Activated T-cell treated with anti-CD3 and anti-CD28 coated beads, Interleukin-2, amount 50 U/mL, for 72 hours (primary cell): ENCODE measurements at regions not wholly inside any gene's neighbourhood (a gene's known extent, or its start where the extent isn't known, plus 50 kb on each side); places are given as distances from the start of the nearest gene placed in this dataset.

Experiments
- ATAC-seq, 2 donors: fragments of 150-1000 bp; cut with Tn5 transposase; replicated peaks in 1 of 2; 2 replicates each; pipeline ENCODE4 v1.10.0; 2021; ENCODE audit warnings: moderate library complexity in 2 of 2, mild to moderate bottlenecking in 1 of 2
- DNase-seq, 2 donors: peaks; one replicate each; pipeline ENCODE4 v3.0.0; 2021 to 2022; ENCODE audit warnings: mixed read lengths in 1 of 2
- H3K27ac Mint-ChIP-seq: one replicate; pipeline ENCODE4 v1.8.0; 2022; ENCODE audit warnings: mild to moderate bottlenecking, moderate library complexity, mixed read lengths
- H3K27me3 Mint-ChIP-seq: one replicate; pipeline ENCODE4 v1.8.0; 2022; ENCODE audit warnings: low read depth, mixed read lengths
- H3K36me3 Mint-ChIP-seq, 2 donors: one replicate each; pipeline ENCODE4 v1.8.0; 2022; ENCODE audit warnings: mixed read lengths in 2 of 2, mild to moderate bottlenecking in 1 of 2; ENCODE audit not compliant: insufficient read depth in 2 of 2
- H3K4me1 Mint-ChIP-seq: one replicate; pipeline ENCODE4 v1.8.0; 2022; ENCODE audit warnings: low read depth, mixed read lengths
- H3K4me3 Mint-ChIP-seq, 2 donors: one replicate each; pipeline ENCODE4 v1.8.0; 2022; ENCODE audit warnings: mild to moderate bottlenecking in 2 of 2, mixed read lengths in 2 of 2, moderate library complexity in 2 of 2
- H3K9me3 Mint-ChIP-seq, 2 donors: one replicate each; pipeline ENCODE4 v1.8.0; 2022; ENCODE audit warnings: mixed read lengths in 2 of 2

DNA sequence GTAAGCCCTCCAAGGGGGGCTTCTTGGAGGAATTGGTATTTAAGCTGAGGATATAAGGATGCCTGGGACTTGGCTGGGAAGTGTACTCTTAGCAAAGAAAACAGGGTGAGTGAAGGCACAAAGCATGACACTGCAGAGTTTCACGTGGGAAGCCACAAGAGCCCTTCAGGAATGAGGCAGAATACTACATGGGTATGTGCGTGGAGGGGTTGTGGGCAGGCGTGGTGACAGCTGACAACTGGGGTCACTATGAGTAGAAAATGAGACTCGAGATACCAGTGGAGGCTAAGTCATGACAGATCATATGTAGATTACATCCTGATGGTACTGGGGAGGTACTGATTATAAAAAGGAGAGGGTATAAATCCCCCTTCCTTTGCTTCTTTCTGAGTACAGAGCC, 78.1 kb upstream of the XYLT1 start:
- Mint-ChIP-seq H3K27ac (no peak overlapping the region), H3K9me3 (no peaks in the 10 kb centered on the region), H3K27me3 (no peaks in the 10 kb centered on the region), H3K4me3 (no peak overlapping the region), H3K4me1 (no peaks in the 10 kb centered on the region), H3K36me3 (no peaks in the 10 kb centered on the region)
- peak; percentile 64 to 86 for ATAC-seq
- peak; percentile 11 to 23 for DNase-seq

GRCh38 chr16:17544785-17545184, 74.0 kb upstream of the XYLT1 start:
- Mint-ChIP-seq H3K9me3 (no peaks in the 10 kb centered on the region), H3K4me1 (no peaks in the 10 kb centered on the region), H3K27ac (no peak overlapping the region), H3K4me3 (no peak overlapping the region), H3K27me3 (no peaks in the 10 kb centered on the region), H3K36me3 (no peaks in the 10 kb centered on the region)
- peak; percentile 11 to 29 for DNase-seq
- no peak for ATAC-seq

GRCh38 chr16:17544304-17544703, 73.5 kb upstream of the XYLT1 start:
- no peaks in the 10 kb centered on the region for H3K4me1 Mint-ChIP-seq
- H3K9me3 Mint-ChIP-seq, result no peaks in the 10 kb centered on the region

GRCh38 chr16:17543073-17543472, 72.3 kb upstream of the XYLT1 start:
- Mint-ChIP-seq H3K27ac (no peak overlapping the region), H3K36me3 (no peaks in the 10 kb centered on the region), H3K9me3 (no peaks in the 10 kb centered on the region), H3K4me3 (no peak overlapping the region), H3K27me3 (no peaks in the 10 kb centered on the region), H3K4me1 (no peaks in the 10 kb centered on the region)
- ATAC-seq, result no peak
- no peak for DNase-seq

More at GRCh38 chr16:17544304-17544703, 73.5 kb upstream of the XYLT1 start:
- Mint-ChIP-seq H3K36me3 (no peaks in the 10 kb centered on the region), H3K27ac (no peak overlapping the region), H3K27me3 (no peaks in the 10 kb centered on the region), H3K4me3 (no peak overlapping the region)
- no peak for DNase-seq
- ATAC-seq, result no peak

- no peak for DNase-seq
- no peak for ATAC-seq
- H3K27ac Mint-ChIP-seq, result no peak overlapping the region
- no peaks in the 10 kb centered on the region for H3K4me1 Mint-ChIP-seq
- H3K36me3 Mint-ChIP-seq, result no peaks in the 10 kb centered on the region
- no peaks in the 10 kb centered on the region for H3K27me3 Mint-ChIP-seq
- H3K9me3 Mint-ChIP-seq, result no peaks in the 10 kb centered on the region
- no peak overlapping the region for H3K4me3 Mint-ChIP-seq
Measured at GRCh38 chr16:17541324-17541723, 70.6 kb upstream of the XYLT1 start.

GRCh38 chr16:17538927-17539326, 68.2 kb upstream of the XYLT1 start:
- no peak overlapping the region for H3K4me3 Mint-ChIP-seq
- no peaks in the 10 kb centered on the region for H3K9me3 Mint-ChIP-seq
- H3K4me1 Mint-ChIP-seq, result no peaks in the 10 kb centered on the region
- DNase-seq (no peak), ATAC-seq (no peak)
- no peak overlapping the region for H3K27ac Mint-ChIP-seq
- no peaks in the 10 kb centered on the region for H3K36me3 Mint-ChIP-seq
- peaks cover 7% of the 10 kb centered on the region for H3K27me3 Mint-ChIP-seq

GRCh38 chr16:17532338-17532995, 61.7 kb upstream of the XYLT1 start:
- H3K4me1 Mint-ChIP-seq, result peaks cover 14% of the 10 kb centered on the region
- no peak overlapping the region for H3K27ac Mint-ChIP-seq
- H3K4me3 Mint-ChIP-seq, result no peak overlapping the region
- DNase-seq (no peak), ATAC-seq (no peak)
- no peaks in the 10 kb centered on the region for H3K9me3 Mint-ChIP-seq
- H3K36me3 Mint-ChIP-seq, result peaks cover 0 to 2% of the 10 kb centered on the region in 2 donors
- H3K27me3 Mint-ChIP-seq, result peaks cover 7% of the 10 kb centered on the region

GRCh38 chr16:17529982-17530760, 59.4 kb upstream of the XYLT1 start:
- peaks cover 0 to 2% of the 10 kb centered on the region in 2 donors for H3K36me3 Mint-ChIP-seq
- H3K27ac Mint-ChIP-seq, result peak overlapping the region; percentile 26
- H3K4me3 Mint-ChIP-seq, result peak overlapping the region; percentile 81 to 87
- DNase-seq (peak; percentile 21 to 30), ATAC-seq (peak; percentile 85 to 96)
- H3K9me3 Mint-ChIP-seq, result no peaks in the 10 kb centered on the region
- peaks cover 14% of the 10 kb centered on the region for H3K4me1 Mint-ChIP-seq
- H3K27me3 Mint-ChIP-seq, result no peaks in the 10 kb centered on the region

- Mint-ChIP-seq H3K4me3 (no peak overlapping the region), H3K36me3 (peaks cover 0 to 2% of the 10 kb centered on the region in 2 donors), H3K27me3 (peaks cover under 1% of the 10 kb centered on the region), H3K4me1 (peaks cover 14% of the 10 kb centered on the region), H3K27ac (no peak overlapping the region), H3K9me3 (no peaks in the 10 kb centered on the region)
- DNase-seq, result no peak
- no peak for ATAC-seq
Measured at GRCh38 chr16:17526956-17527937, 56.5 kb upstream of the XYLT1 start.

DNA sequence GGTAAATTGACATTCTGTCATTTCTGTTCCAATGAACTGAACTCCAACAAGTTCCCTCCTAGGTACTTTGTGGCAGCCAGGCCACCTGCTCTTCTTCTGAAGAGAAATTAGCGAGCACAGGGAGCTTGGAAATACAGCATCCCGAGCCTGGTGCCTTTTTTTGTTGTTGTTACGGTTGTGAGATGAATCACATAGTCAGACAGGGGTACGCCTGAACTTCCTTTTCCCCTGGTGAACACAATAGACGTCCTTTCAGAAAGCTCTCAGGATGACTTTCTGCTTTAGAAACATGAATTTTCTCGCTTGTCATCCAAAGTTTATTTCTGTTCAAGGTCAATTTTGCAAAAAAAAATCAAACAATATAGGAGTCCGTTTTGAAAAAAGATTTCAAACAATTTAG, 53.9 kb upstream of the XYLT1 start:
- Mint-ChIP-seq H3K36me3 (no peaks in the 10 kb centered on the region), H3K4me1 (peaks cover 4% of the 10 kb centered on the region), H3K27me3 (peaks cover 22% of the 10 kb centered on the region), H3K4me3 (no peak overlapping the region), H3K27ac (no peak overlapping the region), H3K9me3 (peaks cover 0 to 2% of the 10 kb centered on the region in 2 donors)
- DNase-seq, result no peak
- no peak for ATAC-seq

- Mint-ChIP-seq H3K27me3 (peaks cover 28% of the 10 kb centered on the region), H3K4me3 (no peak overlapping the region), H3K4me1 (no peaks in the 10 kb centered on the region), H3K27ac (no peak overlapping the region), H3K9me3 (peaks cover 0 to 2% of the 10 kb centered on the region in 2 donors), H3K36me3 (no peaks in the 10 kb centered on the region)
- ATAC-seq (no peak), DNase-seq (no peak)
Measured at GRCh38 chr16:17520561-17520960, 49.8 kb upstream of the XYLT1 start.
